Adrenal gland (tissue), 9 donors: ENCODE measurements at regions not wholly inside any gene's neighbourhood (a gene's known extent, or its start where the extent isn't known, plus 50 kb on each side); places are given as distances from the start of the nearest gene placed in this dataset.

Source experiments
- DNase-seq, 7 donors: peaks; one replicate each; pipeline ENCODE4 v3.0.0-alpha.2; 2019 to 2020
- H3K27ac ChIP-seq, 5 donors: fragments of 200-600 bp; sonication (generic) in 4 of 5; 1 replicate in 3 of 5; 2 replicates in 2 of 5; pipeline versions ENCODE4 v1.5.1 to v1.8.0; 2016 to 2020; ENCODE audit warnings: mild to moderate bottlenecking in 1 of 5
- H3K27me3 ChIP-seq: fragments of 200-600 bp; 2 replicates; pipeline ENCODE4 v1.8.0; 2021
- H3K36me3 ChIP-seq, 2 donors: fragments of 200-600 bp; replicated peaks in 1 of 2; 1 replicate in 1 of 2; 2 replicates in 1 of 2; pipeline versions ENCODE4 v1.5.1 to v1.8.0; 2018 to 2022
- H3K4me1 ChIP-seq, 2 donors: fragments of 200-600 bp; replicated peaks in 1 of 2; 1 replicate in 1 of 2; 2 replicates in 1 of 2; pipeline versions ENCODE4 v1.5.1 to v1.8.0; 2018 to 2021
- H3K4me3 ChIP-seq, 4 donors: fragments of 200-600 bp; sonication (generic) in 3 of 4; one replicate each; pipeline ENCODE4 v1.5.1; 2016 to 2018
- H3K9me3 ChIP-seq, 3 donors: fragments of 200-600 bp; sonication (generic) in 1 of 3; replicated peaks in 1 of 3; 1 replicate in 2 of 3; 2 replicates in 1 of 3; pipeline versions ENCODE4 v1.5.1 to v1.8.0; 2016 to 2021
- POLR2A ChIP-seq, 2 donors: fragments of 450-650 bp; IDR thresholded peaks; one replicate each; pipeline ENCODE4 v1.6.1; 2017; ENCODE audit warnings: antibody characterized with exemption in 2 of 2, mild to moderate bottlenecking in 2 of 2, moderate library complexity in 1 of 2
- WGBS, 4 donors: extraction: QIAGEN DNeasy Blood & Tissue Kit in 2 of 4; methylation state at CpG; one replicate each; pipeline versions ENCODE4 v1.1.5 to v1.1.7; 2013 to 2017; 5-methylcytosine and 5-hydroxymethylcytosine counted together
- intact Hi-C, 2 donors: fragments of 100-400 bp; cut with DNase I; formaldehyde crosslinking; loops; one replicate each; pipeline versions ENCODE4 v1.14.1 to v1.15.0; 2022 to 2023
- TF ChIP-seq, protein P1 (sequence below), 6 experiments: fragments of 450-650 bp in 4 of 6; fragments of 200-600 bp in 2 of 6; sonication (generic) in 1 of 6; IDR thresholded peaks; 1 replicate in 5 of 6; 2 replicates in 1 of 6; pipeline versions ENCODE4 v1.5.1 to v1.8.0; 2016 to 2021; ENCODE audit warnings: antibody characterized with exemption in 6 of 6, mild to moderate bottlenecking in 2 of 6, moderate library complexity in 1 of 6
- donor health status: healthy with polysubstance abuse.
- donor health status: Bipolar disorder and iron deficiency.
- donor health status: DM: yes; HTN: yes; CAD: no.
- donor health status: DM: no; HTN: no; CAD: no.
- donor health status: DM: no; HTN: no; CAD: no.

DNA sequence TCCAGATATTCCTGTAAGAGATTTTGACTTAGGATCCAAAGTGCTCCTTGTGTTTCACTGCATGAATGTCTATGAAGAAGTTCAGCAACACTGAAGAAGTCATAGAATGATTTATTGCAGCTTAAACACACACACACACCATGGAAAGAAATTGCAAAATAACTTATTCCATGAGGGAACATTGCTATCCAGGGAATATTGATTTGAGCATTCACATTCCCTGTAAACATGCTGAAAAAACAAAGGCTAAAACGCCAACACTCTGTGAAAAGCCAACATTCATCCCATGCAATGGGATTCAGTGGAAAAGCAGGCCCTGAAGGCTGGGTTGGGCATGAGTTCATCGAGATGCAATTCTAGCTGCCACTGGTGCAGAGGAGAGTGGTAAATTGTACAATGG is 109.6 kb upstream of the CXCL14 start:
- no peaks in the 10 kb centered on the region for H3K36me3 ChIP-seq
- WGBS, 4 donors: 67 to 77% (median 77%) methylated on average over 2 of the region's 2 CpGs
- DNase-seq: no peak
- H3K4me1 ChIP-seq: no peaks in the 10 kb centered on the region
- intact Hi-C loops: no loop called here
- no peak overlapping the region for H3K4me3 ChIP-seq
- peaks cover 7% of the 10 kb centered on the region for H3K27me3 ChIP-seq
- TF ChIP-seq, protein P1, sequence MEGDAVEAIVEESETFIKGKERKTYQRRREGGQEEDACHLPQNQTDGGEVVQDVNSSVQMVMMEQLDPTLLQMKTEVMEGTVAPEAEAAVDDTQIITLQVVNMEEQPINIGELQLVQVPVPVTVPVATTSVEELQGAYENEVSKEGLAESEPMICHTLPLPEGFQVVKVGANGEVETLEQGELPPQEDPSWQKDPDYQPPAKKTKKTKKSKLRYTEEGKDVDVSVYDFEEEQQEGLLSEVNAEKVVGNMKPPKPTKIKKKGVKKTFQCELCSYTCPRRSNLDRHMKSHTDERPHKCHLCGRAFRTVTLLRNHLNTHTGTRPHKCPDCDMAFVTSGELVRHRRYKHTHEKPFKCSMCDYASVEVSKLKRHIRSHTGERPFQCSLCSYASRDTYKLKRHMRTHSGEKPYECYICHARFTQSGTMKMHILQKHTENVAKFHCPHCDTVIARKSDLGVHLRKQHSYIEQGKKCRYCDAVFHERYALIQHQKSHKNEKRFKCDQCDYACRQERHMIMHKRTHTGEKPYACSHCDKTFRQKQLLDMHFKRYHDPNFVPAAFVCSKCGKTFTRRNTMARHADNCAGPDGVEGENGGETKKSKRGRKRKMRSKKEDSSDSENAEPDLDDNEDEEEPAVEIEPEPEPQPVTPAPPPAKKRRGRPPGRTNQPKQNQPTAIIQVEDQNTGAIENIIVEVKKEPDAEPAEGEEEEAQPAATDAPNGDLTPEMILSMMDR (IDR thresholded peaks at IDR 0.05): no peak
- no peak for TF ChIP-seq POLR2A (IDR thresholded peaks at IDR 0.05)
- no peak overlapping the region for H3K27ac ChIP-seq
- H3K9me3 ChIP-seq: no peaks in the 10 kb centered on the region

DNA sequence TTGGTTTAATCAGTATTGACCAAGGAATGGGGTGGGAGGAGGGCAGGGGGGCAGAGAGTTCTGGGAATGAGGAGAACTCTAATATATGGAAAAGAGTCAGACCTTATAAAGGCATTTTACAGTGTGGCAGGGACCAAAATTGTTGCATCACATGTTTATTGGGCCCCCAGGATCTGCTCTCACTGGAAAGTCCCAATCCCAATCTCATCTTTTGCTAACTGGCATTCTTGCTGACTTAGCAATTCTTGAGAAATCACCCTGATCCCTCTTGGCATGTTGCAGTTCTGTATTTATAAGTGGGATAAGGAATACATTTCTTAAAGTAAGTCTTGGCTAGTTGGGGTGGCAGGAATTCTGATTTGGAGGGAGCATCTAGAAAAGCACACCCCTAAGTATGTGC is 104.4 kb upstream of the CXCL14 start:
- H3K27ac ChIP-seq: no peak overlapping the region
- H3K4me3 ChIP-seq: no peak overlapping the region
- H3K9me3 ChIP-seq: no peaks in the 10 kb centered on the region
- H3K27me3 ChIP-seq: peaks cover 7% of the 10 kb centered on the region
- no peak for DNase-seq
- no peaks in the 10 kb centered on the region for H3K4me1 ChIP-seq
- intact Hi-C loops: no loop called here
- TF ChIP-seq, protein P1 (IDR thresholded peaks at IDR 0.05): no peak
- TF ChIP-seq POLR2A (IDR thresholded peaks at IDR 0.05): no peak
- H3K36me3 ChIP-seq: no peaks in the 10 kb centered on the region

DNA sequence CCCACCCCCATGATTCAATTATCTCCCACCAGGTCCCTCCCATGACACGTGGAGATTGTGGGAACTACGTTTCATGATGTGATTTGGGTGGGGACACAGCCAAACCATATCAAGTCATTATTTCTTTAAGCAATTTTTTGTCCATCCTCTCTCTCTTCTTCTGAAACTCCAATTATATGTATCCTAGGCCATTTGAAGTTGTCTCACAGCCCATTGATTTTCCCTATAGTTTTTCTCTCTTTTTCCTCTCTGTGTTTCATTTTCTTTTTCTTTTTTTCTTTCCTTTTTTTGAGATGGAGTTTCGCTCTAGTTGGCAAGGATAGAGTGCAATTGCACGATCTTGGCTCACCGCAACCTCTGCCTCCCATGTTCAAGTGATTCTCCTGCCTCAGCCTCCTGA is 101.9 kb upstream of the CXCL14 start:
- intact Hi-C loops: no loop called here
- Histone ChIP-seq H3K27me3 (no peaks in the 10 kb centered on the region), H3K9me3 (no peaks in the 10 kb centered on the region), H3K4me3 (no peak overlapping the region), H3K4me1 (no peaks in the 10 kb centered on the region), H3K27ac (no peak overlapping the region), H3K36me3 (no peaks in the 10 kb centered on the region)
- 75 to 85% (median 84%) methylated on average over 5 of the region's 5 CpGs for WGBS, 4 donors
- TF ChIP-seq, protein P1 (IDR thresholded peaks at IDR 0.05): no peak
- TF ChIP-seq POLR2A (IDR thresholded peaks at IDR 0.05): no peak
- no peak for DNase-seq

DNA sequence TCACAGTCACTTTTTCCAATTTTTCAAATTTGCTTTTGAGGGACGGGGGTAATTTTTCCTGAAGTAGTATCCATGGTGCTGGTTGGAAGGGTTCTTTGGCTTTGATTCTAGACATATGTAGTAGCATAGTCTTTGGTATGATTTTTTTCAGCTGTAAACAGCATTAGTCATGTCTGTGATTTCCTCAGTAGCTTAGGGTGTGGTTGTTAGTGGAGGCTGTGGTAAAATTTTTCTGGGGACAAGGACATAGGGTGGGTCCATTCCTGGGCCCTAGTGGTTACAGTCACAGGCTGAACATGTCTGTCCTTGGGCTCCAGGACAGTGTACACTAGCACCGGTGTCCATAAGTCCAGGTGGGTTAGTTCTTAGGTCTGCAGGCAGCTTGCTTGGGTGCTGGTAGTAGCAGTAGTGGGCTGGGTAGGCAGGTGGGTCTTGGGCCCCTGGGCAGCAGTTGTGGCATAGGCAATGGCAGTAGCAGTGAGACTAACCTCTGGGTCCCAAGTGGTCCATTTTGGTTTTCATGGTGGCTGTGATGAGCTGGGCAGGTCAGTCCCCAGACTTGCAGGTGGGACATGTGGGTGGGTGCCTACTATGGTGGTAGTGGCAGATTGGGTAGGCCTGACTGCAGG is 100.0 kb upstream of the CXCL14 start:
- Histone ChIP-seq H3K27ac (no peak overlapping the region), H3K9me3 (no peaks in the 10 kb centered on the region), H3K4me1 (no peaks in the 10 kb centered on the region), H3K27me3 (no peaks in the 10 kb centered on the region), H3K4me3 (no peak overlapping the region), H3K36me3 (no peaks in the 10 kb centered on the region)
- DNase-seq: no peak
- no peak for TF ChIP-seq POLR2A (IDR thresholded peaks at IDR 0.05)
- TF ChIP-seq, protein P1 (IDR thresholded peaks at IDR 0.05): no peak
- intact Hi-C loops: no loop called here
- 82 to 91% (median 87%) methylated on average over 2 of the region's 2 CpGs for WGBS, 4 donors
